ENCODE measurements at regions not wholly inside any gene's neighbourhood (a gene's known extent, or its start where the extent isn't known, plus 50 kb on each side); places are given as distances from the start of the nearest gene placed in this dataset.
"Not testable (repeated sequence)": the region's sequence is repeated elsewhere in the genome, so short reads cannot be mapped to it uniquely, and the experiment has no call there.

DNA sequence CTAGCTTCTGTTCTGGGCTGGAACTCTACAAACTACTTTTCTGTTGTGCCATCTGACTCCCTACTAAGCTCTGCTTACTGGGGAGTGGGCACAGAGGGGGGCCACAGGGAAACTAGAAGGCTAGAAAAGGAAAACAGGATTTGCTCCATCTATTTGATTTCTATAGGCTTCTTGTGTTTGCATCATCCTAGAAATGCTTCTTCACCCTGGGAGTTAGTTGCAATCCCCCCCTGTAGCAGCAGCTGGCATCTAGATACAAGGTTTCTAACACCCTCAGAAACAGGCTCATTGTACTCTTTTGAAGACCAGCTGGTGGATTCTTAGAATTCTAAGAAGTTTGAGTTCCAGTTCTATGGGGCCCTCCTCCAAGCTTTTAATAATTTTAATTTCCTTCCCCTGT, 213.4 kb downstream of the TMA16 start:
- H3K4me1 ChIP-seq: no peaks in the 10 kb centered on the region
- H3K36me3 ChIP-seq: no peaks in the 10 kb centered on the region
- DNase-seq (ENCODE audit: low spot score): no peak
- no peaks in the 10 kb centered on the region for H3K9me3 ChIP-seq
- TF ChIP-seq, protein P1, sequence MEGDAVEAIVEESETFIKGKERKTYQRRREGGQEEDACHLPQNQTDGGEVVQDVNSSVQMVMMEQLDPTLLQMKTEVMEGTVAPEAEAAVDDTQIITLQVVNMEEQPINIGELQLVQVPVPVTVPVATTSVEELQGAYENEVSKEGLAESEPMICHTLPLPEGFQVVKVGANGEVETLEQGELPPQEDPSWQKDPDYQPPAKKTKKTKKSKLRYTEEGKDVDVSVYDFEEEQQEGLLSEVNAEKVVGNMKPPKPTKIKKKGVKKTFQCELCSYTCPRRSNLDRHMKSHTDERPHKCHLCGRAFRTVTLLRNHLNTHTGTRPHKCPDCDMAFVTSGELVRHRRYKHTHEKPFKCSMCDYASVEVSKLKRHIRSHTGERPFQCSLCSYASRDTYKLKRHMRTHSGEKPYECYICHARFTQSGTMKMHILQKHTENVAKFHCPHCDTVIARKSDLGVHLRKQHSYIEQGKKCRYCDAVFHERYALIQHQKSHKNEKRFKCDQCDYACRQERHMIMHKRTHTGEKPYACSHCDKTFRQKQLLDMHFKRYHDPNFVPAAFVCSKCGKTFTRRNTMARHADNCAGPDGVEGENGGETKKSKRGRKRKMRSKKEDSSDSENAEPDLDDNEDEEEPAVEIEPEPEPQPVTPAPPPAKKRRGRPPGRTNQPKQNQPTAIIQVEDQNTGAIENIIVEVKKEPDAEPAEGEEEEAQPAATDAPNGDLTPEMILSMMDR (IDR thresholded peaks at IDR 0.05): no peak
- H3K27ac ChIP-seq: no peak overlapping the region
- H3K4me3 ChIP-seq: no peak overlapping the region
- H3K27me3 ChIP-seq: no peaks in the 10 kb centered on the region

DNA sequence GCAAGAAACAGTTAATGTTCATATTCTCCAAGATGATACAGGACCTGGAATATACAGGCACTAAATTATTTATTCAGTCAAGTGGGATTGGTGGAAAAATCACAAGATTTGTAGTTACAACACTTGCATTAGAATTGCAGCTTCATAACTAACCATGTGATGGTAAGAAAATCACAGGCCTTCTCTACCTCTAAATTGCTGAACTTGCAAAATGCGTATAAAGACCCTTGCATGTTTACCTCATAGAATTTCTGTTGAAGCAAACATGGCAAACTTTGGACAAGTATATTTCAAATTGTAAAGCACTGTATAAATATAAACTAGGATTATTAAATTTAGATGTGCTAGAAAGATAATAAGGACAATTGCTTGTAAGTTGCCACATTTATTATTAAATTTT, 215.1 kb downstream of the TMA16 start:
- no peak overlapping the region for H3K4me3 ChIP-seq
- DNase-seq (ENCODE audit: low spot score): no peak
- no peaks in the 10 kb centered on the region for H3K4me1 ChIP-seq
- TF ChIP-seq, protein P1 (IDR thresholded peaks at IDR 0.05): no peak
- H3K9me3 ChIP-seq: no peaks in the 10 kb centered on the region
- no peaks in the 10 kb centered on the region for H3K27me3 ChIP-seq
- no peak overlapping the region for H3K27ac ChIP-seq
- H3K36me3 ChIP-seq: no peaks in the 10 kb centered on the region

GRCh38 chr4:163710158-163710557, 215.7 kb downstream of the TMA16 start:
- no peaks in the 10 kb centered on the region for H3K36me3 ChIP-seq
- H3K4me3 ChIP-seq: no peak overlapping the region
- no peaks in the 10 kb centered on the region for H3K4me1 ChIP-seq
- no peak overlapping the region for H3K27ac ChIP-seq
- no peak for DNase-seq (ENCODE audit: low spot score)
- no peaks in the 10 kb centered on the region for H3K9me3 ChIP-seq
- TF ChIP-seq, protein P1 (IDR thresholded peaks at IDR 0.05): no peak
- no peaks in the 10 kb centered on the region for H3K27me3 ChIP-seq

- H3K27me3 ChIP-seq; H3K9me3 ChIP-seq; H3K4me1 ChIP-seq; H3K27ac ChIP-seq; DNase-seq (ENCODE audit: low spot score); H3K4me3 ChIP-seq; H3K36me3 ChIP-seq: not testable (repeated sequence)
These were observed 230.0 kb downstream of the TMA16 start for GRCh38 chr4:163724495-163724894.

DNA sequence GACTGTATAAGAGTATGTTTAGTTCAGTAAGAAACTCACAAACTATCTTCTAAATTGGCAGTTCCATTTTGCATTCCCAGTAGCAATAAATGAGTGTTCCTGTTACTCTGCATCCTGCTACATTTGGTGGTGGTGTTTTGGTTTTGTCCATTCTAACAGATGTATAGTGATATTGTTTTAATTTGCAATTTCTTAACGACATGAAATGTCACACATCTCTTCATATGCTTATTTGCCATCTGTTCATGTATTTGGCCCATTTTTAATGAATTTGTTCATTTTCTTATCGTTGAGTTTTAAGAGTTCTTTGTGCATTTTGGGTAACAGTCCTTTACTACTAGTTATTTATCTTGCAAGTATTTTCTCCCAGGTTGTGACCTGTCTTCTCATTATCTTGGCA, 232.2 kb downstream of the TMA16 start:
- Histone ChIP-seq H3K9me3 (peaks cover 0 to 4% of the 10 kb centered on the region in 2 donors), H3K4me1 (no peaks in the 10 kb centered on the region), H3K4me3 (no peak overlapping the region), H3K27ac (no peak overlapping the region), H3K36me3 (no peaks in the 10 kb centered on the region), H3K27me3 (no peaks in the 10 kb centered on the region)
- TF ChIP-seq, protein P1 (IDR thresholded peaks at IDR 0.05): no peak
- no peak for DNase-seq (ENCODE audit: low spot score)

GRCh38 chr4:163731071-163731470, 236.6 kb downstream of the TMA16 start:
- DNase-seq (ENCODE audit: low spot score): no peak
- Histone ChIP-seq H3K4me1 (no peaks in the 10 kb centered on the region), H3K9me3 (peaks cover 0 to 4% of the 10 kb centered on the region in 2 donors), H3K27ac (no peak overlapping the region), H3K4me3 (no peak overlapping the region), H3K36me3 (no peaks in the 10 kb centered on the region), H3K27me3 (no peaks in the 10 kb centered on the region)
- TF ChIP-seq, protein P1 (IDR thresholded peaks at IDR 0.05): no peak

All from right atrium auricular region (tissue), 2 donors.